ENCODE measurements at regions not wholly inside any gene's neighbourhood (a gene's known extent, or its start where the extent isn't known, plus 50 kb on each side); places are given as distances from the start of the nearest gene placed in this dataset.

DNA sequence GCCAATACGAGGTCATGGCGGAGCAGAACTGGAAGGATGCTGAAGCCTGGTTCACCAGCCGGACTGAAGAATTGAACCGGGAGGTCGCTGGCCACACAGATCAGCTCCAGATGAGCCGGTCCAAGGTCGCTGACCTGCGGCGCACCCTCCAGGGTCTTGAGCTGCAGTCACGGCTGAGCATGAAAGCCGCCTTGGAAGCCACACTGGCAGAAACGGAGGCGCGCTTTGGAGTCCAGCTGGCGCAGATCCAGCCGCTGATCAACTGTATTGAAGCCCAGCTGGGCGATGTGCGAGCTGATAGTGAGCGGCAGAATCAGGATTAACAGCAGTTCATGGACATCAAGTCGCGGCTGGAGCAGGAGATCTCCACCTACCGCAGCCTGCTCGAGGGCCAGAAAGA, 296.9 kb downstream of the OGFRL1 start:
- no peaks in the 10 kb centered on the region for H3K4me1 Mint-ChIP-seq (ENCODE audit: low read depth)
- H3K4me3 Mint-ChIP-seq = no peak overlapping the region
- no peak for DNase-seq
- ATAC-seq (replicated peaks in 1 of 2) = no peak
- no peaks in the 10 kb centered on the region for H3K36me3 Mint-ChIP-seq (ENCODE audit: insufficient read depth in 2 of 2)
- peaks cover 0 to 2% of the 10 kb centered on the region in 2 donors for H3K9me3 Mint-ChIP-seq
- no peak overlapping the region for H3K27ac Mint-ChIP-seq
- H3K27me3 Mint-ChIP-seq (ENCODE audit: low read depth) = no peaks in the 10 kb centered on the region

GRCh38 chr6:71588490-71588889, 297.9 kb upstream of the RIMS1 start:
- no peak for ATAC-seq (replicated peaks in 1 of 2)
- H3K9me3 Mint-ChIP-seq = no peaks in the 10 kb centered on the region
- no peaks in the 10 kb centered on the region for H3K36me3 Mint-ChIP-seq (ENCODE audit: insufficient read depth in 2 of 2)
- DNase-seq = no peak
- H3K27me3 Mint-ChIP-seq (ENCODE audit: low read depth) = no peaks in the 10 kb centered on the region
- H3K27ac Mint-ChIP-seq = no peak overlapping the region
- no peak overlapping the region for H3K4me3 Mint-ChIP-seq
- H3K4me1 Mint-ChIP-seq (ENCODE audit: low read depth) = no peaks in the 10 kb centered on the region

DNA sequence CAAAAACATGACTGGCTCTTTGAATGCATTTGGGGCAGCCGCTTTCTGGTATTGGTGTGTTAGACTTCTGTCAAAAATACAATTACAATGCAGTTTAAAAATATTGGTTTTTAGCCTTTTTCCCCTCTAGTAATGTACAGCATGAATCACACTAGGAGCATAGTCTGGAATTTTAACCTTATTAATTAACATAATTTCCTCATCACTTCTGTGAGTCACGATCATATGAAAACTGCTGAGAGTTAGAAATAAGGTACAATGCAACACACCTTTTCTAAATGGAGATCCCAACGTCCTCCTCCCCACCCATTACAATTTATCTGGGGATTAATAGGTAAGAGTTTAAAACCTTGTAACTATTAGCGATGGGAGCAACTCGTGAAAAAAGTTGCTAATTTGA, 297.1 kb upstream of the RIMS1 start:
- H3K36me3 Mint-ChIP-seq (ENCODE audit: insufficient read depth in 2 of 2) = no peaks in the 10 kb centered on the region

GRCh38 chr6:71592643-71593042, 293.7 kb upstream of the RIMS1 start:
- no peak overlapping the region for H3K4me3 Mint-ChIP-seq

More for the DNA sequence above, 297.1 kb upstream of the RIMS1 start:
- H3K27ac Mint-ChIP-seq = no peak overlapping the region
- no peak overlapping the region for H3K4me3 Mint-ChIP-seq
- ATAC-seq (replicated peaks in 1 of 2) (no peak), DNase-seq (no peak)
- H3K9me3 Mint-ChIP-seq = no peaks in the 10 kb centered on the region
- no peaks in the 10 kb centered on the region for H3K27me3 Mint-ChIP-seq (ENCODE audit: low read depth)
- no peaks in the 10 kb centered on the region for H3K4me1 Mint-ChIP-seq (ENCODE audit: low read depth)

GRCh38 chr6:71599359-71599758, 287.0 kb upstream of the RIMS1 start:
- no peak overlapping the region for H3K4me3 Mint-ChIP-seq
- no peak overlapping the region for H3K27ac Mint-ChIP-seq
- no peak for DNase-seq
- H3K9me3 Mint-ChIP-seq = no peaks in the 10 kb centered on the region
- H3K27me3 Mint-ChIP-seq (ENCODE audit: low read depth) = no peaks in the 10 kb centered on the region
- no peaks in the 10 kb centered on the region for H3K36me3 Mint-ChIP-seq (ENCODE audit: insufficient read depth in 2 of 2)
- no peak for ATAC-seq (replicated peaks in 1 of 2)
- H3K4me1 Mint-ChIP-seq (ENCODE audit: low read depth) = no peaks in the 10 kb centered on the region

More at GRCh38 chr6:71592643-71593042, 293.7 kb upstream of the RIMS1 start:
- Mint-ChIP-seq H3K27ac (no peak overlapping the region), H3K9me3 (no peaks in the 10 kb centered on the region), H3K4me1 (ENCODE audit: low read depth) (no peaks in the 10 kb centered on the region), H3K27me3 (ENCODE audit: low read depth) (no peaks in the 10 kb centered on the region), H3K36me3 (ENCODE audit: insufficient read depth in 2 of 2) (no peaks in the 10 kb centered on the region)
- DNase-seq (no peak), ATAC-seq (replicated peaks in 1 of 2) (no peak)

DNA sequence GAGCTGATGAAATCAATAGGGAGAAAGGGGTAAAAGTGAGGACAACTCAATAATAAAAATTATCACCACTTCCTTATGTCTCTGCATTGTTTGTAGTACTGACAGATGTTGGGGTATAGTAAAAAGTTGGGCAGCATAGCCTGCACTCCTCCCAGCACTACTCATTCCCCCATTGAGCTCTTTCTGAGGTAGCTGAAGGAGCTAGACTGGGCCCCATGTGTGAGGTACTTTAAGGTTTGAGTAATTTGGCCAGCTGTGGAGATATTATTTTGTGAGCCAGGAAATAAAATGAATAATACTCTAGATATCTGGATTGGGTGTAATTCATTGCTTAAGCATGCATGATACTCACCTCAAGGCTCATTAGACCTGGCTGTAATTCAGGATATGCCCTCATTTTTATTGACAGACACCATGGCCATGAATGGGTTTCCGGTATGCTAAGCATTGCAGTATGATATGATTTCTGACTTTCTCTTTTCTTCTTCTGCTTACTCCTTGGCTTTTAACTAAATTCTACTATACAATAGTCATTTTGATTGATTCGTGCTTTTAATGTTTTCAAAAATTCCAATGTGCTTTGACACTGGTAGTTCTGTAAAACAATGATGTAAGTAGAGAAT, 283.9 kb upstream of the RIMS1 start:
- no peak overlapping the region for H3K4me3 Mint-ChIP-seq
- no peaks in the 10 kb centered on the region for H3K27me3 Mint-ChIP-seq (ENCODE audit: low read depth)
- H3K36me3 Mint-ChIP-seq (ENCODE audit: insufficient read depth in 2 of 2) = no peaks in the 10 kb centered on the region
- no peaks in the 10 kb centered on the region for H3K9me3 Mint-ChIP-seq
- ATAC-seq (replicated peaks in 1 of 2) (no peak), DNase-seq (no peak)
- no peaks in the 10 kb centered on the region for H3K4me1 Mint-ChIP-seq (ENCODE audit: low read depth)
- H3K27ac Mint-ChIP-seq = no peak overlapping the region

- no peak for DNase-seq
- ATAC-seq (replicated peaks in 1 of 2) = no peak
- Mint-ChIP-seq H3K27me3 (ENCODE audit: low read depth) (no peaks in the 10 kb centered on the region), H3K27ac (no peak overlapping the region), H3K9me3 (no peaks in the 10 kb centered on the region), H3K4me1 (ENCODE audit: low read depth) (no peaks in the 10 kb centered on the region), H3K4me3 (no peak overlapping the region), H3K36me3 (ENCODE audit: insufficient read depth in 2 of 2) (no peaks in the 10 kb centered on the region)
Measured at GRCh38 chr6:71603021-71603420, 283.3 kb upstream of the RIMS1 start.

GRCh38 chr6:71608646-71609045, 277.7 kb upstream of the RIMS1 start:
- ATAC-seq (replicated peaks in 1 of 2) (no peak), DNase-seq (no peak)
- peaks cover 0 to 1% of the 10 kb centered on the region in 2 donors for H3K9me3 Mint-ChIP-seq
- H3K4me3 Mint-ChIP-seq = no peak overlapping the region
- H3K4me1 Mint-ChIP-seq (ENCODE audit: low read depth) = no peaks in the 10 kb centered on the region
- no peaks in the 10 kb centered on the region for H3K27me3 Mint-ChIP-seq (ENCODE audit: low read depth)
- H3K36me3 Mint-ChIP-seq (ENCODE audit: insufficient read depth in 2 of 2) = no peaks in the 10 kb centered on the region
- no peak overlapping the region for H3K27ac Mint-ChIP-seq

- Mint-ChIP-seq H3K27ac (no peak overlapping the region), H3K9me3 (peaks cover 0 to 6% of the 10 kb centered on the region in 2 donors), H3K36me3 (ENCODE audit: insufficient read depth in 2 of 2) (peaks cover 0 to 2% of the 10 kb centered on the region in 2 donors), H3K4me1 (ENCODE audit: low read depth) (no peaks in the 10 kb centered on the region), H3K4me3 (no peak overlapping the region), H3K27me3 (ENCODE audit: low read depth) (no peaks in the 10 kb centered on the region)
- DNase-seq (no peak), ATAC-seq (replicated peaks in 1 of 2) (no peak)
Measured at GRCh38 chr6:71619836-71620235, 266.5 kb upstream of the RIMS1 start.

- Mint-ChIP-seq H3K4me3 (no peak overlapping the region), H3K27ac (no peak overlapping the region), H3K9me3 (peaks cover 9 to 13% of the 10 kb centered on the region in 2 donors), H3K27me3 (ENCODE audit: low read depth) (no peaks in the 10 kb centered on the region), H3K4me1 (ENCODE audit: low read depth) (no peaks in the 10 kb centered on the region), H3K36me3 (ENCODE audit: insufficient read depth in 2 of 2) (peaks cover 0 to 2% of the 10 kb centered on the region in 2 donors)
- no peak for ATAC-seq (replicated peaks in 1 of 2)
- DNase-seq = no peak
Measured at GRCh38 chr6:71621918-71622519, 264.3 kb upstream of the RIMS1 start.

- Mint-ChIP-seq H3K27me3 (ENCODE audit: low read depth) (no peaks in the 10 kb centered on the region), H3K9me3 (peaks cover 0 to 7% of the 10 kb centered on the region in 2 donors), H3K27ac (no peak overlapping the region), H3K36me3 (ENCODE audit: insufficient read depth in 2 of 2) (no peaks in the 10 kb centered on the region), H3K4me3 (no peak overlapping the region), H3K4me1 (ENCODE audit: low read depth) (no peaks in the 10 kb centered on the region)
- ATAC-seq (replicated peaks in 1 of 2) (no peak), DNase-seq (no peak)
Measured at GRCh38 chr6:71642120-71642519, 244.2 kb upstream of the RIMS1 start.

DNA sequence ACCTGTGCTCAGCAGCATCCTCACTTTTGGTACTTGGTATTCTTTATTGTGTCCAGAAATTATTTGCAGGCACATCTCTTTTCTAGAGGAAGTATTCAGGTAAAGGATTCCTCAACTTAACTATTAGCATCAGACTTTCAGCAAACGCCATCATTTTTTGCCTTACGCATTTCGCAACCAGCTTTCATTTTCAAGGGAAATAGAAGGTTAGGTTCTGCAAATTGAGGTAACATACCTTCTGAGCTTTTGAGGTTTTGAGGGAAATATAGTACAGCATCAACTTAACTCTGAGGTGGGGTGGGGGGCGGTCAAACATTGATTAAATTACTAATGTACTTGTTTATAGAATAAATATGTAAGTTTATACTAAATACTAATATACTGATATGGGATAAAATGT, 243.6 kb upstream of the RIMS1 start:
- DNase-seq (no peak), ATAC-seq (replicated peaks in 1 of 2) (no peak)
- H3K4me3 Mint-ChIP-seq = no peak overlapping the region
- H3K27me3 Mint-ChIP-seq (ENCODE audit: low read depth) = no peaks in the 10 kb centered on the region
- H3K36me3 Mint-ChIP-seq (ENCODE audit: insufficient read depth in 2 of 2) = no peaks in the 10 kb centered on the region
- H3K9me3 Mint-ChIP-seq = peaks cover 0 to 7% of the 10 kb centered on the region in 2 donors
- H3K4me1 Mint-ChIP-seq (ENCODE audit: low read depth) = no peaks in the 10 kb centered on the region
- no peak overlapping the region for H3K27ac Mint-ChIP-seq

DNA sequence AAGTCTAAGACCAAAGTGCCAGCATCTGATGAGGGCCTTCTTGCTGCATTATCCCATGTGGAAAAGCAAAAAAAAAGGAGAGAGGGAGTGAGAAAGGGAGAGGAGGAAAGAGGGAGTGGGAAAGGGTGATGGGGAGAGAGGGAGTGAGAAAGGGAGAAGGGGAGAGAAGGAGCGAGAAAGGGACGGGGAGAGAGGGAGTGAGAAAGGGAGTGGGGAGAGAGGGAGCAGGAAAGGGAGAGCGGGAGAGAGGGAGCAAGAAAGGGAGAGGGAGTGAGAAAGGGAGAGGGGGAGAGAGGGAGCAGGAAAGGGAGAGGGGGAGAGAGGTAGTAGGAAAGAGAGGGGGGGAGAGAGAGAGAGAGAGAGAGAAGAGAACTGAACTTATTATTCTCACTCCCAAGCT, 241.1 kb upstream of the RIMS1 start:
- H3K4me3 Mint-ChIP-seq = no peak overlapping the region
- no peaks in the 10 kb centered on the region for H3K36me3 Mint-ChIP-seq (ENCODE audit: insufficient read depth in 2 of 2)
- no peaks in the 10 kb centered on the region for H3K4me1 Mint-ChIP-seq (ENCODE audit: low read depth)
- no peaks in the 10 kb centered on the region for H3K27me3 Mint-ChIP-seq (ENCODE audit: low read depth)
- no peak overlapping the region for H3K27ac Mint-ChIP-seq
- DNase-seq (no peak), ATAC-seq (replicated peaks in 1 of 2) (no peak)
- H3K9me3 Mint-ChIP-seq = peaks cover 0 to 2% of the 10 kb centered on the region in 2 donors

- Mint-ChIP-seq H3K36me3 (ENCODE audit: insufficient read depth in 2 of 2) (no peaks in the 10 kb centered on the region), H3K9me3 (peaks cover 2 to 5% of the 10 kb centered on the region in 2 donors), H3K4me3 (no peak overlapping the region), H3K27ac (no peak overlapping the region), H3K4me1 (ENCODE audit: low read depth) (no peaks in the 10 kb centered on the region), H3K27me3 (ENCODE audit: low read depth) (no peaks in the 10 kb centered on the region)
- DNase-seq (no peak), ATAC-seq (replicated peaks in 1 of 2) (no peak)
Measured at GRCh38 chr6:71649915-71650314, 236.4 kb upstream of the RIMS1 start.
